RWPE2 (cell line): ENCODE measurements at regions not wholly inside any gene's neighbourhood (a gene's known extent, or its start where the extent isn't known, plus 50 kb on each side); places are given as distances from the start of the nearest gene placed in this dataset.

Experiments used
- ATAC-seq: fragments of 200-7000 bp; cut with Tn5 transposase; 3 replicates; pipeline ENCODE4 v1.9.1; 2021; ENCODE audit warnings: low read depth
- DNase-seq: peaks from one replicate; pipeline ENCODE4 v3.0.0-alpha.2; 2020; ENCODE audit warnings: low spot score
- H3K27ac ChIP-seq: fragments of 450-650 bp; 2 replicates; pipeline ENCODE4 v1.5.1; 2017; ENCODE audit warnings: mild to moderate bottlenecking; ENCODE audit not compliant: poor library complexity, severe bottlenecking
- H3K27me3 ChIP-seq: fragments of 250-450 bp; sonication (Bioruptor Pico); 2 replicates; pipeline ENCODE4 v1.5.1; 2021; ENCODE audit warnings: mild to moderate bottlenecking, moderate library complexity; ENCODE audit not compliant: insufficient read depth, poor library complexity, severe bottlenecking
- H3K36me3 ChIP-seq: fragments of 250-450 bp; sonication (Bioruptor Pico); 2 replicates; pipeline ENCODE4 v1.5.1; 2020; ENCODE audit warnings: low read depth, mild to moderate bottlenecking, moderate library complexity
- H3K4me1 ChIP-seq: fragments of 250-450 bp; sonication (Bioruptor Pico); 2 replicates; pipeline ENCODE4 v1.5.1; 2021; ENCODE audit warnings: mild to moderate bottlenecking, moderate library complexity; ENCODE audit not compliant: insufficient read depth, poor library complexity, severe bottlenecking
- H3K4me3 ChIP-seq: fragments of 250-450 bp; sonication (Bioruptor Pico); 2 replicates; pipeline ENCODE4 v1.5.1; 2021; ENCODE audit warnings: mild to moderate bottlenecking, moderate library complexity; ENCODE audit not compliant: severe bottlenecking
- H3K9me3 ChIP-seq: fragments of 250-450 bp; sonication (Bioruptor Pico); 2 replicates; pipeline ENCODE4 v1.5.1; 2021; ENCODE audit warnings: mild to moderate bottlenecking, moderate library complexity; ENCODE audit not compliant: severe bottlenecking
- CTCF ChIP-seq: fragments of 450-650 bp; IDR thresholded peaks from one replicate; pipeline ENCODE4 v1.5.1; 2017; ENCODE audit warnings: mild to moderate bottlenecking, moderate library complexity; ENCODE audit not compliant: poor library complexity, severe bottlenecking

GRCh38 chr6:115570331-115570730 lies 490.4 kb downstream of the FRK start:
- no peak for DNase-seq
- Histone ChIP-seq H3K4me3 (no peak overlapping the region), H3K27ac (no peak overlapping the region), H3K27me3 (no peaks in the 10 kb centered on the region), H3K9me3 (no peaks in the 10 kb centered on the region), H3K36me3 (no peaks in the 10 kb centered on the region), H3K4me1 (no peaks in the 10 kb centered on the region)
- ATAC-seq, result no peak
- no peak for TF ChIP-seq CTCF

- no peak overlapping the region for H3K4me3 ChIP-seq
- H3K4me1 ChIP-seq, result no peaks in the 10 kb centered on the region
- no peak for ATAC-seq
- no peak for TF ChIP-seq CTCF
- peaks cover 9% of the 10 kb centered on the region for H3K27me3 ChIP-seq
- no peak for DNase-seq
- no peaks in the 10 kb centered on the region for H3K36me3 ChIP-seq
- H3K27ac ChIP-seq, result no peak overlapping the region
- no peaks in the 10 kb centered on the region for H3K9me3 ChIP-seq
Observed at GRCh38 chr6:115554060-115554459, 506.6 kb downstream of the FRK start.

- H3K36me3 ChIP-seq, result no peaks in the 10 kb centered on the region
- no peak for DNase-seq
- TF ChIP-seq CTCF, result no peak
- no peaks in the 10 kb centered on the region for H3K9me3 ChIP-seq
- no peak for ATAC-seq
- no peak overlapping the region for H3K27ac ChIP-seq
- no peaks in the 10 kb centered on the region for H3K4me1 ChIP-seq
- H3K27me3 ChIP-seq, result peaks cover 9% of the 10 kb centered on the region
- no peak overlapping the region for H3K4me3 ChIP-seq
Observed at GRCh38 chr6:115551527-115551926, 509.2 kb downstream of the FRK start.

- no peaks in the 10 kb centered on the region for H3K36me3 ChIP-seq
- no peaks in the 10 kb centered on the region for H3K4me1 ChIP-seq
- no peak overlapping the region for H3K4me3 ChIP-seq
- DNase-seq (no peak), ATAC-seq (no peak)
- no peak for TF ChIP-seq CTCF
- no peak overlapping the region for H3K27ac ChIP-seq
- H3K9me3 ChIP-seq, result no peaks in the 10 kb centered on the region
- H3K27me3 ChIP-seq, result no peaks in the 10 kb centered on the region
Observed at GRCh38 chr6:115545672-115545986, 515.1 kb downstream of the FRK start.

GRCh38 chr6:115544765-115545671 lies 515.7 kb downstream of the FRK start:
- no peaks in the 10 kb centered on the region for H3K27me3 ChIP-seq
- no peak for ATAC-seq
- no peaks in the 10 kb centered on the region for H3K4me1 ChIP-seq
- no peak for DNase-seq
- no peaks in the 10 kb centered on the region for H3K9me3 ChIP-seq
- no peak overlapping the region for H3K4me3 ChIP-seq
- no peaks in the 10 kb centered on the region for H3K36me3 ChIP-seq
- no peak overlapping the region for H3K27ac ChIP-seq
- TF ChIP-seq CTCF, result no peak
